HepG2 (cell line): ENCODE measurements at regions not wholly inside any gene's neighbourhood (a gene's known extent, or its start where the extent isn't known, plus 50 kb on each side); places are given as distances from the start of the nearest gene placed in this dataset.
A peak's percentile ranks its signal among the peaks of the same experiment; 100 is the strongest.

Experiments
- AHR ChIP-seq: IDR thresholded peaks from 2 replicates; pipeline ENCODE4 v1.6.1; 2018; ENCODE audit warnings: missing genetic modification reagents, missing compliant biosample characterization
- DBP ChIP-seq: sonication (generic); formaldehyde crosslinking; IDR thresholded peaks from 2 replicates; pipeline ENCODE4 v1.4.0; 2020; ENCODE audit warnings: missing genetic modification reagents; ENCODE audit errors: not compliant biosample characterization
- EEA1 ChIP-seq: sonication (generic); formaldehyde crosslinking; IDR thresholded peaks from 2 replicates; pipeline ENCODE4 v1.5.1; 2020; ENCODE audit warnings: mild to moderate bottlenecking, missing genetic modification reagents, borderline replicate concordance
- FOXM1 ChIP-seq: sonication (generic); formaldehyde crosslinking; IDR thresholded peaks from 2 replicates; pipeline ENCODE4 v1.5.0; 2020; ENCODE audit warnings: missing genetic modification reagents
- FOXP1 ChIP-seq, 2 experiments: fragments of 450-650 bp in 1 of 2; IDR thresholded peaks; 2 replicates each; pipeline ENCODE4 v1.6.1; 2017 to 2018; ENCODE audit warnings: antibody characterized with exemption in 1 of 2
- HES4 ChIP-seq: sonication (generic); formaldehyde crosslinking; IDR thresholded peaks from 2 replicates; pipeline ENCODE4 v1.9.0; 2021; ENCODE audit warnings: mild to moderate bottlenecking, missing genetic modification reagents, borderline replicate concordance
- KLF15 ChIP-seq: sonication (generic); formaldehyde crosslinking; IDR thresholded peaks from 2 replicates; pipeline ENCODE4 v1.8.1; 2023; ENCODE audit warnings: borderline replicate concordance, mild to moderate bottlenecking, inconsistent platforms, missing genetic modification reagents, mixed read lengths
- NAIF1 ChIP-seq: sonication (generic); formaldehyde crosslinking; IDR thresholded peaks from 2 replicates; pipeline ENCODE4 v1.5.0; 2020; ENCODE audit warnings: mild to moderate bottlenecking, missing genetic modification reagents, borderline replicate concordance
- NBN ChIP-seq: fragments of 450-650 bp; conservative IDR thresholded peaks from 2 replicates; pipeline ENCODE4 v1.6.1; 2017
- NFRKB ChIP-seq: fragments of 450-650 bp; IDR thresholded peaks from 2 replicates; pipeline ENCODE4 v1.6.1; 2017
- NR2F6 ChIP-seq, 2 experiments: IDR thresholded peaks; 2 replicates each; pipeline ENCODE4 v1.6.1; 2016; ENCODE audit warnings: antibody characterized with exemption in 1 of 2, mild to moderate bottlenecking in 1 of 2
- PAWR ChIP-seq: sonication (generic); formaldehyde crosslinking; IDR thresholded peaks from 2 replicates; pipeline ENCODE4 v1.4.0; 2020; ENCODE audit warnings: missing genetic modification reagents, mild to moderate bottlenecking, borderline replicate concordance
- SIN3B ChIP-seq: fragments of 150-350 bp; IDR thresholded peaks from 2 replicates; pipeline ENCODE4 v1.6.1; 2014; ENCODE audit warnings: low read length
- TCF7 ChIP-seq: sonication (generic); IDR thresholded peaks from 2 replicates; pipeline ENCODE4 v1.6.1; 2016; ENCODE audit warnings: antibody characterized with exemption, low read depth
- TRIM22 ChIP-seq: fragments of 450-650 bp; IDR thresholded peaks from 2 replicates; pipeline ENCODE4 v1.6.1; 2017
- ZFP62 ChIP-seq: sonication (generic); formaldehyde crosslinking; IDR thresholded peaks from 2 replicates; pipeline ENCODE4 v1.4.0; 2020; ENCODE audit warnings: missing genetic modification reagents
- ZNF251 ChIP-seq: sonication (generic); formaldehyde crosslinking; IDR thresholded peaks from 2 replicates; pipeline ENCODE4 v1.9.0; 2021; ENCODE audit warnings: mild to moderate bottlenecking, missing genetic modification reagents
- ZNF256 ChIP-seq: sonication (generic); formaldehyde crosslinking; conservative IDR thresholded peaks from 2 replicates; pipeline ENCODE4 v1.4.0; 2020; ENCODE audit warnings: missing genetic modification reagents
- ZNF264 ChIP-seq: sonication (generic); formaldehyde crosslinking; IDR thresholded peaks from 2 replicates; pipeline ENCODE4 v1.4.0; 2020; ENCODE audit warnings: missing genetic modification reagents
- ZNF510 ChIP-seq: sonication (generic); formaldehyde crosslinking; IDR thresholded peaks from 2 replicates; pipeline ENCODE4 v1.4.0; 2020; ENCODE audit warnings: low read depth, mild to moderate bottlenecking, missing genetic modification reagents
- ZNF546 ChIP-seq: sonication (generic); formaldehyde crosslinking; conservative IDR thresholded peaks from 2 replicates; pipeline ENCODE4 v1.8.1; 2023; ENCODE audit warnings: mild to moderate bottlenecking, missing genetic modification reagents
- ZNF766 ChIP-seq: sonication (generic); formaldehyde crosslinking; IDR thresholded peaks from 2 replicates; pipeline ENCODE4 v1.5.0; 2020; ENCODE audit warnings: missing genetic modification reagents, borderline replicate concordance
- ZNF775 ChIP-seq: sonication (generic); formaldehyde crosslinking; IDR thresholded peaks from 2 replicates; pipeline ENCODE4 v1.4.0; 2020; ENCODE audit warnings: missing genetic modification reagents, mild to moderate bottlenecking, moderate library complexity, borderline replicate concordance
- ZNF83 ChIP-seq: sonication (generic); formaldehyde crosslinking; IDR thresholded peaks from 2 replicates; pipeline ENCODE4 v1.4.0; 2020; ENCODE audit warnings: missing genetic modification reagents, mild to moderate bottlenecking, borderline replicate concordance
- ZNF839 ChIP-seq: sonication (generic); formaldehyde crosslinking; IDR thresholded peaks from 2 replicates; pipeline ENCODE4 v1.4.0; 2020; ENCODE audit warnings: missing genetic modification reagents, mild to moderate bottlenecking, borderline replicate concordance
- ZNF883 ChIP-seq: sonication (generic); formaldehyde crosslinking; IDR thresholded peaks from 2 replicates; pipeline ENCODE4 v1.5.1; 2020; ENCODE audit warnings: mild to moderate bottlenecking, missing genetic modification reagents; ENCODE audit errors: not compliant biosample characterization
- TF ChIP-seq, protein P1 (sequence below): sonication (generic); formaldehyde crosslinking; IDR thresholded peaks from 2 replicates; pipeline ENCODE4 v1.5.0; 2020; ENCODE audit warnings: missing genetic modification reagents
- TF ChIP-seq, protein P2 (sequence below): sonication (generic); formaldehyde crosslinking; IDR thresholded peaks from 2 replicates; pipeline ENCODE4 v1.4.0; 2020; ENCODE audit warnings: mild to moderate bottlenecking, missing genetic modification reagents

GRCh38 chr9:71446473-71447411 lies 321.6 kb downstream of the CEMIP2 start (continued):
- TF ChIP-seq FOXP1 (IDR thresholded peaks at IDR 0.05) = no peak
- no peak for TF ChIP-seq FOXP1 (CRISPR knock-in tag; IDR thresholded peaks at IDR 0.05)
- no peak for TF ChIP-seq ZNF83
- TF ChIP-seq NBN = no peak
- peak; percentile 30; the same call in 1 of the 2 replicates for TF ChIP-seq NAIF1
- TF ChIP-seq TRIM22 = no peak
- no peak for TF ChIP-seq FOXM1
- TF ChIP-seq ZNF766 (CRISPR knock-in tag) = no peak
- no peak for TF ChIP-seq ZFP62
- TF ChIP-seq ZNF546 (CRISPR knock-in tag) = no peak
- TF ChIP-seq AHR (CRISPR knock-in tag) = peak; percentile 70; the same call in 1 of the 2 replicates
- TF ChIP-seq DBP (CRISPR knock-in tag) = no peak
- no peak for TF ChIP-seq ZNF883 (CRISPR knock-in tag)
- no peak for TF ChIP-seq ZNF775 (CRISPR knock-in tag)
- TF ChIP-seq NR2F6 (IDR thresholded peaks at IDR 0.05) = no peak
- no peak for TF ChIP-seq NR2F6 (CRISPR knock-in tag; IDR thresholded peaks at IDR 0.05)
- no peak for TF ChIP-seq ZNF264
- no peak for TF ChIP-seq ZNF510 (CRISPR knock-in tag)
- TF ChIP-seq KLF15 (CRISPR knock-in tag) = no peak
- TF ChIP-seq, protein P1, sequence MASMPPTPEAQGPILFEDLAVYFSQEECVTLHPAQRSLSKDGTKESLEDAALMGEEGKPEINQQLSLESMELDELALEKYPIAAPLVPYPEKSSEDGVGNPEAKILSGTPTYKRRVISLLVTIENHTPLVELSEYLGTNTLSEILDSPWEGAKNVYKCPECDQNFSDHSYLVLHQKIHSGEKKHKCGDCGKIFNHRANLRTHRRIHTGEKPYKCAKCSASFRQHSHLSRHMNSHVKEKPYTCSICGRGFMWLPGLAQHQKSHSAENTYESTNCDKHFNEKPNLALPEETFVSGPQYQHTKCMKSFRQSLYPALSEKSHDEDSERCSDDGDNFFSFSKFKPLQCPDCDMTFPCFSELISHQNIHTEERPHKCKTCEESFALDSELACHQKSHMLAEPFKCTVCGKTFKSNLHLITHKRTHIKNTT = no peak
- TF ChIP-seq EEA1 (CRISPR knock-in tag) = 0 out of 2 replicates have a peak, but pooled peaks have one; percentile 48
- no peak for TF ChIP-seq HES4 (CRISPR knock-in tag)
- TF ChIP-seq NFRKB = no peak
- TF ChIP-seq PAWR (CRISPR knock-in tag) = no peak
- TF ChIP-seq, protein P2, sequence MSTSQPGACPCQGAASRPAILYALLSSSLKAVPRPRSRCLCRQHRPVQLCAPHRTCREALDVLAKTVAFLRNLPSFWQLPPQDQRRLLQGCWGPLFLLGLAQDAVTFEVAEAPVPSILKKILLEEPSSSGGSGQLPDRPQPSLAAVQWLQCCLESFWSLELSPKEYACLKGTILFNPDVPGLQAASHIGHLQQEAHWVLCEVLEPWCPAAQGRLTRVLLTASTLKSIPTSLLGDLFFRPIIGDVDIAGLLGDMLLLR (CRISPR knock-in tag) = no peak; the same call in 1 of the 2 replicates
- TF ChIP-seq ZNF251 = no peak
- TF ChIP-seq TCF7 = no peak
- peak; percentile 59; the same call in 1 of the 2 replicates for TF ChIP-seq ZNF256 (CRISPR knock-in tag)
- no peak for TF ChIP-seq SIN3B
- no peak for TF ChIP-seq ZNF839 (CRISPR knock-in tag)
